CD4-positive, alpha-beta T cell treated with Interferon gamma for 1 hour (primary cell): ENCODE measurements at regions not wholly inside any gene's neighbourhood (a gene's known extent, or its start where the extent isn't known, plus 50 kb on each side); places are given as distances from the start of the nearest gene placed in this dataset.
"Not testable (repeated sequence)": the region's sequence is repeated elsewhere in the genome, so short reads cannot be mapped to it uniquely, and the experiment has no call there.

Experiments
- DNase-seq: peaks from one replicate; pipeline ENCODE4 v3.0.0-alpha.2; 2020

- DNase-seq: no peak
Observed at GRCh38 chr14:104307627-104308401, 169.4 kb downstream of the KIF26A start.

GRCh38 chr14:104308534-104308933 lies 170.1 kb downstream of the KIF26A start:
- DNase-seq: not testable (repeated sequence)

DNA sequence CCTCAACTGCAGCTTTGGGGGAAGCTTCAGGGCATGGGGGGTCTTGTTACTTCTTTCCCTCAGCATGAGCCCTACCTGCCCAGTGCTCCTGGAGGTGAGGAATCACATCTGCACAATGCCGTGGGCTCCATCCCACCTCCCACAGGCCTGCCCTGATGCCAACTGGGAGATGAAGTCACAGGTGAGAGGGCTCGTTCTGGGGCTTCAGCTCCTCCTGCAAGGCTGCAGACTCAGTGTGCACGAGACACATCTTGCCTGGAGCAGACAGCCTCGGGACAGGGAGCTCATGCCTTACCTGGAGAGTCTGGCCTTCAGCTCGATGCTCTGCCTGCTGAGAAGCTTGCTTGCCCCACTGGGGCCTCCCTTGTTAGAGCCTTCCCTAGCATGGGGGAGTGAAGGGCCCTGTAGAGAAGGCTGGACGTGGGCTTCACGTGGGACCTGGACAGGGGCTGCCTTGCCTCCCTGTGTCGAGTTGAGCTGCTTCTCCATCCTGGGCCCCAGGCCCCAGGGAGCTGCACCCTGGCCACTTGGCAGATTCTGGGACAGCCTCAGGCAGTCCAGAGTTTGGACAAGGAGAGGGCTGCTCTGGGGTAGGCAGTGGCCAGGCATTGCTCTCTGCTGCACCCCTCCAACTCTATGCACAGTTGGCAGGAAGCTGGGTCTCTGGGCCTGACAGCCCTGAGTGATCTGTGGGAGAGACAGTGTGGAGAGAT lies 171.4 kb downstream of the KIF26A start:
- no peak for DNase-seq

GRCh38 chr14:104311358-104311757 lies 173.0 kb downstream of the KIF26A start:
- no peak for DNase-seq

- no peak for DNase-seq
Observed at GRCh38 chr14:104313674-104314073, 175.3 kb downstream of the KIF26A start.

DNA sequence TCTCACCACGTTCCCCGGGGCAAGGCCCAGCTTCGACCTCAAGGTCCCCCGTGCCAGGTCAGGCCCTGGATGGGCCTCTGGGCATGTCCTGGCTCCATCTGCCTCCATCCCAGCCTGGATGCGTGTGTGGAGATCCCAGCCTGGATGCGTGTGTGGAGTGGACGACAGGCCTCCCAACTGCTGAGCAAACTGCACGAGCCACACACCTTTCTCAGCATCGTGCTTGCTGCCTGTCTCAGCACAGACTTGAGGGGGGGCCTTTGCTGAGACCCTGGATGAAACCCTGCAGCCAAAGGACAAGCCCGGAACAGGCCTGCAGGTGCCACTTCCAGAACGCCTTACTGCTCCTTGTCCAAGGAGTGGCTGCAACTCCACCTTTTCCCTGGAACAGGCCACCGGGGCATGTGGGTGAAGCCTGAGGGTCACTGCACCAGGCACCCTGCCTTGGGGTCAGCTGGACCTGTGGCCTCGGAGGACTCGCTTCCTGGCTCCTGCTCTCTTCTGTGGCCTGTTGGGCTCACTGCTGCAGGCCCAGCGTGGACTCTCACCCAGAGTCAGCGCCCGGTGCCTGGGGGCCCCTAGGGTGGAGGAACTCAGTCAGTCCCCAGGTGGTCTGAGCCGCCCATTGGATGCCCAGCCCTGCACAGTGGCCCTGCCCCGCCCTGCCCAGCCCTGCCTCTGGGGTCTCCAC lies 176.0 kb downstream of the KIF26A start:
- no peak for DNase-seq

- DNase-seq: no peak
Observed at GRCh38 chr14:104315169-104315568, 176.8 kb downstream of the KIF26A start.

- no peak for DNase-seq
Observed at GRCh38 chr14:104315625-104316024, 177.2 kb downstream of the KIF26A start.

GRCh38 chr14:104316121-104316722 lies 177.8 kb downstream of the KIF26A start:
- DNase-seq: no peak

- DNase-seq: no peak
Observed at GRCh38 chr14:104316723-104317491, 178.5 kb downstream of the KIF26A start.

- DNase-seq: no peak
Observed at GRCh38 chr14:104317492-104317805, 179.1 kb downstream of the KIF26A start.

- no peak for DNase-seq
Observed at GRCh38 chr14:104317975-104318557, 179.7 kb downstream of the KIF26A start.

DNA sequence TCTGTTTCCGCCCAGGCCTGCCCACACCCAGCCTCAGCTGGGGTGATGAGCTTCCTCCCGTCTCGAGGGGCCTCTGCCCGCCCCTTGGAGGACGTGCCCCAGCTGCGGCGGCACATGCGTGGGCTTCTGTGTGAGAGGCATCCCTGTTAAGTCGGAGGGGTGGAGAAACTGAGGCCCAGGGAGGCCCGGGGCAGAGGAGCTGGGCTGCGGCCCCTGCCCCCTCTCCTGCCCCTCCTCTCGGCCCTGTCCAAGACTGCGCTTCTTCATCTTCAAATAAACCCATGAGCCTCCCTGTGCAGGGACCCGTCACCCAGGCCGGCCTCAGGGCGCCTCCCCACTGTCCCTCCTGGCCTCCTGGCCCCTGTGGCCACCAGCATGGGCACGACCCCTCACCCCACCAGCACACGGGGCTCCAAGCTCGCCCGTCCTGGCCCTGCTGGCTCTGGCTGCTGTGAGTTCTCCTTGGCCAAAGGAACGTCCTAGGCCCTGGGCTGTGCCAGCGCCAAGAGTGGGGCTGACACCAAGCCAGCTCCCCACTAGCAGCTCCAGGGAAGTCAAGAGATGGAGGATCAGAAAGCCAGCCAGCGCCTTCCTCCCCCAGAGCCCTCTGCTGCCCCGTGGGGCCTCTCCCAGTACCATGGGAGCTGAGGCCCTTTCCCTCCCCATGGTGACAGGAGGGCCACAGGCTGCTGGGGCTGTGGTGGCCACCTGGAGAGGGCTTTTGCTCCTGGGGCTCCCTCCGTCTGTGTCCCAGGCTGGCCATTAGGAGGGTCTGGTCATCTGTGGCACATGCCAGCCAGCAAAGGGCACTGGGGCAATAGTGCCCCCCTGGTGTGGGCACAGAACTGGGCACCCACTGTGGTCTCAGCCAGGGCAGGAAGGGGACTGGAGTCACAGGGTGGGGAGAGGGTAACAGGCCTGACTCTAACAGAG lies 180.4 kb downstream of the KIF26A start:
- DNase-seq: no peak

DNA sequence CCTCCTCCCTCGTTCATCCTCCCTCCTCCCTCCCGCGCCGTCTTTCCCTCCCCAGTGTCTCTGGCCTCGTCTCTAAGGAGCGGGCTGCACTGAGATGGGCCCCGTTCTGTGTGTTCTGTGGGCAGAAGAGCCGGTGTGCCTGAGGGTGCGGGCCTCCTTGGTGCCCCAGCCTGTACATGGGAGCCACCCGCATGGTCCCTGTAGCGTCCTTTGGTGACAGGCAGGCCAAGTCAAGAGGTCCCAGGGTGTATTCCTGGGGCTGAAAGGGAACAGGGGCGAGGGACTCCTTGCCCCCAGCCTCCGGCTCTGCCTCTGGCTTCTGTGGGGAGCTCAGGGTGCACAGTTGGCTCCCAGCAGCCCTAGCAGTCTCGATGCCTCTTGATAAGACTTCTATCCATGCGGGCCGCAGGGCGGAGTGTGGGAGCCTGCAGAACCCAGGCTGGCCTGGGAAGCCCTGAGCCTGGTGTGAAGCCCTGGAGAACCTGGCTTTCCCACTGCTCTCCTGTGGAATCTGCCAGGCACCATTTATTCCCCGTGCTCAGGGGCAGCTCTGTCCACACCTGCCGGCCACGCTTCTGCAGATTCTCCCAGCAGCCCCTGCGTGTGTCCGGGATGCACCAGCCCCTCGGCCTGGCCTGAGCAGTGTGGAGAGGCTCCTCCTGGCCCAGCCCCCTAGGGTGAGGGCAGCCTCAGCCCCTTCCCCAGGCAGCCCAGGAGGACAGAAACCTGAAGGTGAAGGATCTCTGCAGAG lies 181.3 kb downstream of the KIF26A start:
- no peak for DNase-seq

GRCh38 chr14:104320611-104321086 lies 182.3 kb downstream of the KIF26A start:
- DNase-seq: no peak

- no peak for DNase-seq
Observed at GRCh38 chr14:104321088-104321801, 182.9 kb downstream of the KIF26A start.

GRCh38 chr14:104321802-104322130 lies 183.4 kb downstream of the KIF26A start:
- no peak for DNase-seq

GRCh38 chr14:104322531-104323366 lies 184.4 kb downstream of the KIF26A start:
- no peak for DNase-seq
